Loucy (cell line): ENCODE measurements at regions not wholly inside any gene's neighbourhood (a gene's known extent, or its start where the extent isn't known, plus 50 kb on each side); places are given as distances from the start of the nearest gene placed in this dataset.

ENCODE experiments used
- H2AFZ ChIP-seq: fragments of 200-600 bp; sonication (generic); 2 replicates; pipeline ENCODE4 v1.6.0; 2016; ENCODE audit warnings: antibody characterized with exemption, mild to moderate bottlenecking, low read length, moderate library complexity
- H3F3A ChIP-seq: fragments of 200-600 bp; 2 replicates; pipeline ENCODE4 v1.6.0; 2016; ENCODE audit warnings: antibody characterized with exemption, low read depth, mild to moderate bottlenecking
- H3K27me3 ChIP-seq: fragments of 200-600 bp; sonication (generic); 2 replicates; pipeline ENCODE4 v1.6.1; 2014; ENCODE audit warnings: low read length, mild to moderate bottlenecking; ENCODE audit not compliant: insufficient read depth, poor library complexity, severe bottlenecking
- H3K36me3 ChIP-seq: fragments of 200-600 bp; sonication (generic); 2 replicates; pipeline ENCODE4 v1.6.1; 2016; ENCODE audit warnings: low read length; ENCODE audit not compliant: insufficient read depth
- H3K4me1 ChIP-seq: fragments of 200-600 bp; sonication (generic); 2 replicates; pipeline ENCODE4 v1.5.1; 2014; ENCODE audit warnings: low read length, mild to moderate bottlenecking; ENCODE audit not compliant: insufficient read depth, poor library complexity, severe bottlenecking
- H3K4me2 ChIP-seq: fragments of 200-600 bp; sonication (generic); 2 replicates; pipeline ENCODE4 v1.6.0; 2014; ENCODE audit warnings: antibody characterized with exemption, low read length, low read depth, mild to moderate bottlenecking; ENCODE audit not compliant: poor library complexity, severe bottlenecking
- H3K4me3 ChIP-seq: fragments of 200-600 bp; sonication (generic); 2 replicates; pipeline ENCODE4 v1.5.1; 2014; ENCODE audit warnings: low read length, mild to moderate bottlenecking, mixed read lengths; ENCODE audit not compliant: poor library complexity, severe bottlenecking
- H3K79me2 ChIP-seq: fragments of 200-600 bp; sonication (generic); 2 replicates; pipeline ENCODE4 v1.6.1; 2014; ENCODE audit warnings: low read length; ENCODE audit not compliant: insufficient read depth
- H3K9ac ChIP-seq: fragments of 200-600 bp; sonication (generic); 2 replicates; pipeline ENCODE4 v1.6.0; 2014; ENCODE audit warnings: mild to moderate bottlenecking, low read depth, low read length, moderate library complexity; ENCODE audit not compliant: poor library complexity, severe bottlenecking
- H3K9me2 ChIP-seq: fragments of 200-600 bp; sonication (generic); replicated peaks from 2 replicates; pipeline ENCODE4 v1.6.1; 2016; ENCODE audit warnings: low read depth, low read length, mixed read lengths
- H3K9me3 ChIP-seq: fragments of 200-600 bp; sonication (generic); 2 replicates; pipeline ENCODE4 v1.6.1; 2014; ENCODE audit warnings: mild to moderate bottlenecking, antibody characterized with exemption, low read length, low read depth; ENCODE audit not compliant: insufficient read depth
- H4K20me1 ChIP-seq: fragments of 200-600 bp; sonication (generic); 2 replicates; pipeline ENCODE4 v1.6.0; 2014; ENCODE audit warnings: antibody characterized with exemption, low read length, mild to moderate bottlenecking; ENCODE audit not compliant: insufficient read depth, poor library complexity, severe bottlenecking
- CTCF ChIP-seq: fragments of 200-600 bp; sonication (generic); conservative IDR thresholded peaks from 2 replicates; pipeline ENCODE4 v1.5.1; 2014; ENCODE audit warnings: mild to moderate bottlenecking, antibody characterized with exemption, low read length
- EZH2phosphoT487 ChIP-seq: fragments of 200-600 bp; IDR thresholded peaks from 2 replicates; pipeline ENCODE4 v1.6.1; 2018; ENCODE audit warnings: antibody characterized with exemption, mild to moderate bottlenecking, moderate library complexity, borderline replicate concordance

GRCh38 chr5:89998519-89999305 lies 410.8 kb downstream of the CETN3 start:
- no peaks in the 10 kb centered on the region for H3K9me2 ChIP-seq
- H4K20me1 ChIP-seq: no peaks in the 10 kb centered on the region
- H3K79me2 ChIP-seq: no peaks in the 10 kb centered on the region
- TF ChIP-seq EZH2phosphoT487 (no peak), CTCF (no peak)
- no peak overlapping the region for H3K9ac ChIP-seq
- no peaks in the 10 kb centered on the region for H3F3A ChIP-seq
- H3K36me3 ChIP-seq: no peaks in the 10 kb centered on the region
- no peaks in the 10 kb centered on the region for H3K27me3 ChIP-seq
- H2AFZ ChIP-seq: no peak overlapping the region
- H3K4me1 ChIP-seq: no peaks in the 10 kb centered on the region
- H3K4me2 ChIP-seq: no peak overlapping the region
- H3K9me3 ChIP-seq: no peaks in the 10 kb centered on the region
- no peak overlapping the region for H3K4me3 ChIP-seq

DNA sequence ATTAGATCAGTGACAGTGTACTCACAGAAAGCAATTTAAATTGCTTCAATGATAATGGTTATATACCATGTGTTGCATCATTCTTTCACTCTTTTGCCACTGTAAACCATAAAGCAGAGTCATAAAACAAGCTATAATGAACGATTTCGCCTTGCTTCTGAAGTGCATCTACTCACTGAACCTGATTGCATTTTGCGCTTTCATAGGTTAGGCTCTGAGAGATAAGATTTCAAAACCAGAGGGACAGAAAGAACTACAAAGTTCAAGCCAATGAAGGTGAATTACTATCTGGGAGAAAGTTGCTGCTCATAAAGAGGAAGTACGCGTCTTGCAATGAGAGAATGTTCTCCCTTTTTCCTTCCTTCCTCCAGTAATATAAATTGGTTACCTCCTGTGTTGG lies 412.7 kb downstream of the CETN3 start:
- Histone ChIP-seq H3K4me3 (no peak overlapping the region), H3K9me3 (no peaks in the 10 kb centered on the region), H4K20me1 (no peaks in the 10 kb centered on the region), H3K27me3 (no peaks in the 10 kb centered on the region), H3K4me2 (no peak overlapping the region), H3K9me2 (no peaks in the 10 kb centered on the region), H3K79me2 (no peaks in the 10 kb centered on the region), H2AFZ (no peak overlapping the region), H3K4me1 (no peaks in the 10 kb centered on the region), H3F3A (no peaks in the 10 kb centered on the region), H3K9ac (no peak overlapping the region), H3K36me3 (no peaks in the 10 kb centered on the region)
- no peak for TF ChIP-seq CTCF
- TF ChIP-seq EZH2phosphoT487: no peak

GRCh38 chr5:89996335-89996734 lies 413.2 kb downstream of the CETN3 start:
- Histone ChIP-seq H3K4me1 (no peaks in the 10 kb centered on the region), H3K9ac (no peak overlapping the region), H3K27me3 (no peaks in the 10 kb centered on the region), H3K4me3 (no peak overlapping the region), H3K9me2 (no peaks in the 10 kb centered on the region), H3F3A (no peaks in the 10 kb centered on the region), H2AFZ (no peak overlapping the region), H4K20me1 (no peaks in the 10 kb centered on the region), H3K36me3 (no peaks in the 10 kb centered on the region), H3K79me2 (no peaks in the 10 kb centered on the region), H3K9me3 (no peaks in the 10 kb centered on the region), H3K4me2 (no peak overlapping the region)
- TF ChIP-seq CTCF (no peak), EZH2phosphoT487 (no peak)
